ENCODE measurements at regions not wholly inside any gene's neighbourhood (a gene's known extent, or its start where the extent isn't known, plus 50 kb on each side); places are given as distances from the start of the nearest gene placed in this dataset.
"Not testable (repeated sequence)": the region's sequence is repeated elsewhere in the genome, so short reads cannot be mapped to it uniquely, and the experiment has no call there.

GRCh38 chr12:92404259-92404894 is 258.7 kb upstream of the BTG1 start:
- no peak for DNase-seq

- no peak for DNase-seq
These were observed 257.8 kb upstream of the BTG1 start for GRCh38 chr12:92403210-92404175.

GRCh38 chr12:92402415-92402814 is 256.8 kb upstream of the BTG1 start:
- no peak for DNase-seq

GRCh38 chr12:92400006-92400405 is 254.4 kb upstream of the BTG1 start:
- DNase-seq: no peak

- DNase-seq: no peak
These were observed 253.1 kb upstream of the BTG1 start for GRCh38 chr12:92398565-92399309.

- DNase-seq: no peak
These were observed 251.1 kb upstream of the BTG1 start for GRCh38 chr12:92396647-92397252.

- DNase-seq: no peak
These were observed 249.7 kb upstream of the BTG1 start for GRCh38 chr12:92395322-92395721.

- no peak for DNase-seq
These were observed 249.2 kb upstream of the BTG1 start for GRCh38 chr12:92394895-92395294.

- DNase-seq: no peak
These were observed 247.9 kb upstream of the BTG1 start for GRCh38 chr12:92393504-92393903.

GRCh38 chr12:92391726-92392125 is 246.1 kb upstream of the BTG1 start:
- not testable (repeated sequence) for DNase-seq

- no peak for DNase-seq
These were observed 243.8 kb upstream of the BTG1 start for GRCh38 chr12:92389466-92389865.

- no peak for DNase-seq
These were observed 239.7 kb upstream of the BTG1 start for GRCh38 chr12:92385296-92385695.

GRCh38 chr12:92384571-92384970 is 238.9 kb upstream of the BTG1 start:
- no peak for DNase-seq

- DNase-seq: no peak
These were observed 236.8 kb upstream of the BTG1 start for GRCh38 chr12:92382383-92382878.

- DNase-seq: no peak
These were observed 236.2 kb upstream of the BTG1 start for GRCh38 chr12:92381856-92382255.

- DNase-seq: no peak
These were observed 233.2 kb upstream of the BTG1 start for GRCh38 chr12:92378682-92379479.

GRCh38 chr12:92375504-92375903 is 229.9 kb upstream of the BTG1 start:
- not testable (repeated sequence) for DNase-seq

GRCh38 chr12:92370828-92371227 is 225.2 kb upstream of the BTG1 start:
- DNase-seq: no peak

GRCh38 chr12:92369636-92370035 is 224.0 kb upstream of the BTG1 start:
- DNase-seq: no peak

- DNase-seq: no peak
These were observed 223.4 kb upstream of the BTG1 start for GRCh38 chr12:92369056-92369455.

- DNase-seq: no peak
These were observed 220.2 kb upstream of the BTG1 start for GRCh38 chr12:92365836-92366235.
